ENCODE measurements at regions not wholly inside any gene's neighbourhood (a gene's known extent, or its start where the extent isn't known, plus 50 kb on each side); places are given as distances from the start of the nearest gene placed in this dataset.
"Not testable (repeated sequence)": the region's sequence is repeated elsewhere in the genome, so short reads cannot be mapped to it uniquely, and the experiment has no call there.

GRCh38 chr9:100813871-100814270, 214.7 kb upstream of the PLPPR1 start:
- Histone ChIP-seq H3K36me3 (ENCODE audit: control insufficient read depth, insufficient read depth, low read length, severe bottlenecking) (no peaks in the 10 kb centered on the region), H3K9me3 (ENCODE audit: control insufficient read depth, low read length) (peaks cover 6% of the 10 kb centered on the region), H3K4me3 (ENCODE audit: low read length) (no peak overlapping the region), H3K27me3 (replicated peaks; ENCODE audit: control insufficient read depth, insufficient read depth, low read length) (no peaks in the 10 kb centered on the region), H3K9ac (ENCODE audit: low read length) (no peak overlapping the region), H3K4me1 (ENCODE audit: control insufficient read depth, insufficient read depth, low read length) (no peaks in the 10 kb centered on the region)
- DNase-seq (ENCODE audit: low read depth) = no peak

- no peak for DNase-seq (ENCODE audit: low read depth)
- no peak overlapping the region for H3K4me3 ChIP-seq (ENCODE audit: low read length)
Measured at GRCh38 chr9:100819980-100820379, 208.5 kb upstream of the PLPPR1 start.

GRCh38 chr9:100833035-100833434, 195.5 kb upstream of the PLPPR1 start:
- H3K27me3 ChIP-seq (replicated peaks; ENCODE audit: control insufficient read depth, insufficient read depth, low read length); H3K9ac ChIP-seq (ENCODE audit: low read length); H3K4me3 ChIP-seq (ENCODE audit: low read length); DNase-seq (ENCODE audit: low read depth); H3K36me3 ChIP-seq (ENCODE audit: control insufficient read depth, insufficient read depth, low read length, severe bottlenecking); H3K4me1 ChIP-seq (ENCODE audit: control insufficient read depth, insufficient read depth, low read length); H3K9me3 ChIP-seq (ENCODE audit: control insufficient read depth, low read length): not testable (repeated sequence)

More at GRCh38 chr9:100819980-100820379, 208.5 kb upstream of the PLPPR1 start:
- Histone ChIP-seq H3K36me3 (ENCODE audit: control insufficient read depth, insufficient read depth, low read length, severe bottlenecking) (no peaks in the 10 kb centered on the region), H3K4me1 (ENCODE audit: control insufficient read depth, insufficient read depth, low read length) (no peaks in the 10 kb centered on the region), H3K9ac (ENCODE audit: low read length) (no peak overlapping the region), H3K27me3 (replicated peaks; ENCODE audit: control insufficient read depth, insufficient read depth, low read length) (no peaks in the 10 kb centered on the region), H3K9me3 (ENCODE audit: control insufficient read depth, low read length) (peaks cover 6% of the 10 kb centered on the region)

- no peaks in the 10 kb centered on the region for H3K27me3 ChIP-seq (replicated peaks; ENCODE audit: control insufficient read depth, insufficient read depth, low read length)
- DNase-seq (ENCODE audit: low read depth) = no peak
- no peak overlapping the region for H3K9ac ChIP-seq (ENCODE audit: low read length)
- H3K4me3 ChIP-seq (ENCODE audit: low read length) = no peak overlapping the region
- H3K4me1 ChIP-seq (ENCODE audit: control insufficient read depth, insufficient read depth, low read length) = no peaks in the 10 kb centered on the region
- H3K36me3 ChIP-seq (ENCODE audit: control insufficient read depth, insufficient read depth, low read length, severe bottlenecking) = no peaks in the 10 kb centered on the region
- H3K9me3 ChIP-seq (ENCODE audit: control insufficient read depth, low read length) = no peaks in the 10 kb centered on the region
Measured at GRCh38 chr9:100838857-100839256, 189.7 kb upstream of the PLPPR1 start.

- Histone ChIP-seq H3K4me3 (ENCODE audit: low read length) (no peak overlapping the region), H3K9ac (ENCODE audit: low read length) (no peak overlapping the region), H3K36me3 (ENCODE audit: control insufficient read depth, insufficient read depth, low read length, severe bottlenecking) (no peaks in the 10 kb centered on the region), H3K4me1 (ENCODE audit: control insufficient read depth, insufficient read depth, low read length) (no peaks in the 10 kb centered on the region), H3K9me3 (ENCODE audit: control insufficient read depth, low read length) (no peaks in the 10 kb centered on the region), H3K27me3 (replicated peaks; ENCODE audit: control insufficient read depth, insufficient read depth, low read length) (no peaks in the 10 kb centered on the region)
- no peak for DNase-seq (ENCODE audit: low read depth)
Measured at GRCh38 chr9:100848726-100849125, 179.8 kb upstream of the PLPPR1 start.

- Histone ChIP-seq H3K36me3 (ENCODE audit: control insufficient read depth, insufficient read depth, low read length, severe bottlenecking) (no peaks in the 10 kb centered on the region), H3K4me3 (ENCODE audit: low read length) (no peak overlapping the region)
Measured at GRCh38 chr9:100852088-100852487, 176.4 kb upstream of the PLPPR1 start.

GRCh38 chr9:100856238-100856637, 172.3 kb upstream of the PLPPR1 start:
- H3K36me3 ChIP-seq (ENCODE audit: control insufficient read depth, insufficient read depth, low read length, severe bottlenecking) = no peaks in the 10 kb centered on the region
- no peaks in the 10 kb centered on the region for H3K27me3 ChIP-seq (replicated peaks; ENCODE audit: control insufficient read depth, insufficient read depth, low read length)
- H3K9me3 ChIP-seq (ENCODE audit: control insufficient read depth, low read length) = peaks cover 2% of the 10 kb centered on the region
- H3K9ac ChIP-seq (ENCODE audit: low read length) = no peak overlapping the region
- no peak overlapping the region for H3K4me3 ChIP-seq (ENCODE audit: low read length)
- no peak for DNase-seq (ENCODE audit: low read depth)
- H3K4me1 ChIP-seq (ENCODE audit: control insufficient read depth, insufficient read depth, low read length) = no peaks in the 10 kb centered on the region

More at GRCh38 chr9:100852088-100852487, 176.4 kb upstream of the PLPPR1 start:
- no peak for DNase-seq (ENCODE audit: low read depth)
- no peaks in the 10 kb centered on the region for H3K27me3 ChIP-seq (replicated peaks; ENCODE audit: control insufficient read depth, insufficient read depth, low read length)
- H3K9me3 ChIP-seq (ENCODE audit: control insufficient read depth, low read length) = no peaks in the 10 kb centered on the region
- H3K9ac ChIP-seq (ENCODE audit: low read length) = no peak overlapping the region
- no peaks in the 10 kb centered on the region for H3K4me1 ChIP-seq (ENCODE audit: control insufficient read depth, insufficient read depth, low read length)

GRCh38 chr9:100865111-100865510, 163.4 kb upstream of the PLPPR1 start:
- H3K4me1 ChIP-seq (ENCODE audit: control insufficient read depth, insufficient read depth, low read length) = no peaks in the 10 kb centered on the region

GRCh38 chr9:100865648-100866047, 162.9 kb upstream of the PLPPR1 start:
- no peak overlapping the region for H3K9ac ChIP-seq (ENCODE audit: low read length)
- H3K4me1 ChIP-seq (ENCODE audit: control insufficient read depth, insufficient read depth, low read length) = no peaks in the 10 kb centered on the region
- H3K27me3 ChIP-seq (replicated peaks; ENCODE audit: control insufficient read depth, insufficient read depth, low read length) = no peaks in the 10 kb centered on the region
- H3K4me3 ChIP-seq (ENCODE audit: low read length) = no peak overlapping the region
- peaks cover 9% of the 10 kb centered on the region for H3K9me3 ChIP-seq (ENCODE audit: control insufficient read depth, low read length)
- no peaks in the 10 kb centered on the region for H3K36me3 ChIP-seq (ENCODE audit: control insufficient read depth, insufficient read depth, low read length, severe bottlenecking)
- DNase-seq (ENCODE audit: low read depth) = no peak

More at GRCh38 chr9:100865111-100865510, 163.4 kb upstream of the PLPPR1 start:
- H3K36me3 ChIP-seq (ENCODE audit: control insufficient read depth, insufficient read depth, low read length, severe bottlenecking) = no peaks in the 10 kb centered on the region
- H3K4me3 ChIP-seq (ENCODE audit: low read length) = no peak overlapping the region
- peaks cover 9% of the 10 kb centered on the region for H3K9me3 ChIP-seq (ENCODE audit: control insufficient read depth, low read length)
- no peak overlapping the region for H3K9ac ChIP-seq (ENCODE audit: low read length)
- no peaks in the 10 kb centered on the region for H3K27me3 ChIP-seq (replicated peaks; ENCODE audit: control insufficient read depth, insufficient read depth, low read length)
- no peak for DNase-seq (ENCODE audit: low read depth)

GRCh38 chr9:100869326-100869725, 159.2 kb upstream of the PLPPR1 start:
- H3K27me3 ChIP-seq (replicated peaks; ENCODE audit: control insufficient read depth, insufficient read depth, low read length) = no peaks in the 10 kb centered on the region
- no peak for DNase-seq (ENCODE audit: low read depth)

GRCh38 chr9:100879884-100880283, 148.6 kb upstream of the PLPPR1 start:
- no peak for DNase-seq (ENCODE audit: low read depth)
- peaks cover 16% of the 10 kb centered on the region for H3K4me1 ChIP-seq (ENCODE audit: control insufficient read depth, insufficient read depth, low read length)
- no peaks in the 10 kb centered on the region for H3K9me3 ChIP-seq (ENCODE audit: control insufficient read depth, low read length)
- no peaks in the 10 kb centered on the region for H3K36me3 ChIP-seq (ENCODE audit: control insufficient read depth, insufficient read depth, low read length, severe bottlenecking)
- H3K4me3 ChIP-seq (ENCODE audit: low read length) = no peak overlapping the region
- no peak overlapping the region for H3K9ac ChIP-seq (ENCODE audit: low read length)
- H3K27me3 ChIP-seq (replicated peaks; ENCODE audit: control insufficient read depth, insufficient read depth, low read length) = no peaks in the 10 kb centered on the region

More at GRCh38 chr9:100869326-100869725, 159.2 kb upstream of the PLPPR1 start:
- Histone ChIP-seq H3K36me3 (ENCODE audit: control insufficient read depth, insufficient read depth, low read length, severe bottlenecking) (no peaks in the 10 kb centered on the region), H3K9ac (ENCODE audit: low read length) (no peak overlapping the region), H3K9me3 (ENCODE audit: control insufficient read depth, low read length) (peaks cover 9% of the 10 kb centered on the region), H3K4me3 (ENCODE audit: low read length) (no peak overlapping the region), H3K4me1 (ENCODE audit: control insufficient read depth, insufficient read depth, low read length) (no peaks in the 10 kb centered on the region)

GRCh38 chr9:100880284-100880683, 148.2 kb upstream of the PLPPR1 start:
- no peaks in the 10 kb centered on the region for H3K27me3 ChIP-seq (replicated peaks; ENCODE audit: control insufficient read depth, insufficient read depth, low read length)
- H3K4me1 ChIP-seq (ENCODE audit: control insufficient read depth, insufficient read depth, low read length) = peaks cover 16% of the 10 kb centered on the region
- no peak overlapping the region for H3K9ac ChIP-seq (ENCODE audit: low read length)
- no peak overlapping the region for H3K4me3 ChIP-seq (ENCODE audit: low read length)
- peak; percentile 7 for DNase-seq (ENCODE audit: low read depth)
- no peaks in the 10 kb centered on the region for H3K36me3 ChIP-seq (ENCODE audit: control insufficient read depth, insufficient read depth, low read length, severe bottlenecking)
- H3K9me3 ChIP-seq (ENCODE audit: control insufficient read depth, low read length) = no peaks in the 10 kb centered on the region
